Hepatocyte (in vitro differentiated cells): ENCODE measurements at regions not wholly inside any gene's neighbourhood (a gene's known extent, or its start where the extent isn't known, plus 50 kb on each side); places are given as distances from the start of the nearest gene placed in this dataset.

Experiments
- DNase-seq: peaks from one replicate; pipeline ENCODE4 v3.0.0-alpha.2; 2016; ENCODE audit warnings: low spot score
- H2AFZ ChIP-seq: fragments of 200-600 bp; sonication (generic); 2 replicates; pipeline ENCODE4 v1.6.0; 2016; ENCODE audit warnings: antibody characterized with exemption, mild to moderate bottlenecking
- H3K27ac ChIP-seq: fragments of 200-600 bp; sonication (generic); 2 replicates; pipeline ENCODE4 v1.5.1; 2016; ENCODE audit warnings: mild to moderate bottlenecking
- H3K27me3 ChIP-seq: fragments of 200-600 bp; sonication (generic); 2 replicates; pipeline ENCODE4 v1.6.1; 2016
- H3K36me3 ChIP-seq: fragments of 200-600 bp; sonication (generic); replicated peaks from 2 replicates; pipeline ENCODE4 v1.5.1; 2016; ENCODE audit warnings: low read depth; ENCODE audit not compliant: insufficient read depth
- H3K4me1 ChIP-seq: fragments of 200-600 bp; sonication (generic); 2 replicates; pipeline ENCODE4 v1.5.1; 2016; ENCODE audit warnings: mild to moderate bottlenecking, moderate library complexity; ENCODE audit not compliant: insufficient read depth
- H3K4me2 ChIP-seq: fragments of 200-600 bp; sonication (generic); 2 replicates; pipeline ENCODE4 v1.6.0; 2016
- H3K4me3 ChIP-seq: fragments of 200-600 bp; sonication (generic); 2 replicates; pipeline ENCODE4 v1.5.1; 2016; ENCODE audit warnings: mild to moderate bottlenecking
- H3K79me2 ChIP-seq: fragments of 200-600 bp; sonication (generic); 2 replicates; pipeline ENCODE4 v1.6.0; 2017; ENCODE audit warnings: mild to moderate bottlenecking
- H3K9me2 ChIP-seq: fragments of 200-600 bp; sonication (generic); replicated peaks from 2 replicates; pipeline ENCODE4 v1.6.0; 2017; ENCODE audit warnings: mild to moderate bottlenecking; ENCODE audit not compliant: insufficient read depth
- H3K9me3 ChIP-seq: fragments of 200-600 bp; sonication (generic); 2 replicates; pipeline ENCODE4 v1.5.1; 2016; ENCODE audit warnings: low read depth, mild to moderate bottlenecking
- H4K20me1 ChIP-seq: fragments of 200-600 bp; sonication (generic); 2 replicates; pipeline ENCODE4 v1.6.0; 2016; ENCODE audit warnings: mild to moderate bottlenecking; ENCODE audit not compliant: insufficient read depth, poor library complexity, severe bottlenecking
- CTCF ChIP-seq: fragments of 200-600 bp; sonication (generic); IDR thresholded peaks from 2 replicates; pipeline ENCODE4 v1.5.1; 2016; ENCODE audit warnings: antibody characterized with exemption, mild to moderate bottlenecking; ENCODE audit not compliant: poor library complexity
- EZH2 ChIP-seq: fragments of 200-600 bp; sonication (generic); IDR thresholded peaks from 2 replicates; pipeline ENCODE4 v1.6.1; 2016; ENCODE audit warnings: antibody characterized with exemption, mild to moderate bottlenecking, borderline replicate concordance
- EZH2phosphoT487 ChIP-seq: fragments of 200-600 bp; sonication (generic); IDR thresholded peaks from one replicate; pipeline ENCODE4 v1.6.1; 2018; ENCODE audit warnings: antibody characterized with exemption, mild to moderate bottlenecking, low read depth, moderate library complexity; ENCODE audit not compliant: unreplicated experiment, severe bottlenecking
- whole genome bisulfite sequencing: methylation state at CpG from one replicate; pipeline ENCODE4 v1.1.6; 2016; ENCODE audit warnings: low lambda C conversion rate; ENCODE audit errors: missing lambda C conversion rate; 5-methylcytosine and 5-hydroxymethylcytosine counted together

DNA sequence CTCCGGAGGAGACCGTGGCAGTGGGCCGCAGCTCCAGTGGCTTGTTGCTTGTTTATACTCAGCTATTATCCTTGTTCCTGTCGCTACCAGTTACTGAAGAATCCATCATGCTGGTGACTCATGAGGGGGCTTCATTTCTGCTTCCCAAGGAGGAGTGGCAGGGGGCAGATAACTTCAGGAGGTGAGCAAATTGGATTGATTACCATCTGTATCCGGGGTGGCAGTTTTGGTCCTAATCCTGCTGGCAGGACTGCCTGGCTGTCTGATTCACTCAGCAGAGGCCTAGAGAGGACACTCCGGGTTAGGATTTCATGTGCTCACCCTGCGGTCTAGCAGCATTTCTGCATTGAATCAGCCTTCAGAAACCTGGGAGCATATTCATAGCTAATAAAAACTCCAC lies 230.0 kb downstream of the ACTR3 start:
- TF ChIP-seq CTCF: no peak
- no peak for TF ChIP-seq EZH2
- no peak for TF ChIP-seq EZH2phosphoT487
- Histone ChIP-seq H3K27me3 (no peaks in the 10 kb centered on the region), H3K4me2 (no peak overlapping the region), H3K4me1 (no peaks in the 10 kb centered on the region), H2AFZ (no peak overlapping the region), H3K4me3 (no peak overlapping the region), H3K79me2 (no peaks in the 10 kb centered on the region), H3K9me2 (no peaks in the 10 kb centered on the region), H3K27ac (no peak overlapping the region), H3K36me3 (no peaks in the 10 kb centered on the region), H3K9me3 (no peaks in the 10 kb centered on the region), H4K20me1 (no peaks in the 10 kb centered on the region)
- 71% methylated on average over 7 of the region's 7 CpGs for WGBS
- no peak for DNase-seq

DNA sequence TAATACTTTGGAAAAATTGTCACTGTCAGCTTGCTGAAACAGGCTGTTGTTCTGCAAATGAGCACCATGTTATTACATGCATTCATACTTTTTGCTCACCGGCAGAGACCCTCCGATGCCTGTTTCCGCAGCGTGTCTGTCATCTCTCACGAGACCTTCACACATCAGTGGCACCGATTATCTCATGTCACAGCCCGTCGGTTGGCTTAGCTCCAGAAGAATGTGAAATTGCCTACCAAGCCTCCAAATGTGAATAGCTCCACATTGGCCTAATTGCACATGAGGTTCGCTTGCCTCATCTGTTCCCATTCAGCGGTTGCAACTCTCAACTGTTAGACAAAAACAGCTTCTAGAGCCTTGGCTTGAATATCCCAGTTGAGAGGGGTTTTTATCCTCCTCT lies 233.0 kb downstream of the ACTR3 start:
- Histone ChIP-seq H3K4me3 (no peak overlapping the region), H3K9me2 (no peaks in the 10 kb centered on the region), H4K20me1 (no peaks in the 10 kb centered on the region), H3K4me1 (no peaks in the 10 kb centered on the region), H3K27me3 (no peaks in the 10 kb centered on the region), H3K4me2 (no peak overlapping the region), H3K79me2 (no peaks in the 10 kb centered on the region), H3K27ac (no peak overlapping the region), H2AFZ (no peak overlapping the region), H3K36me3 (no peaks in the 10 kb centered on the region), H3K9me3 (no peaks in the 10 kb centered on the region)
- no peak for DNase-seq
- TF ChIP-seq EZH2 (no peak), EZH2phosphoT487 (no peak), CTCF (no peak)
- 89% methylated on average over 10 of the region's 10 CpGs for whole genome bisulfite sequencing

- no peak overlapping the region for H3K27ac ChIP-seq
- WGBS: 69% methylated on average over 3 of the region's 3 CpGs
- no peaks in the 10 kb centered on the region for H3K79me2 ChIP-seq
- no peak overlapping the region for H2AFZ ChIP-seq
- H3K4me1 ChIP-seq: no peaks in the 10 kb centered on the region
- no peak overlapping the region for H3K4me3 ChIP-seq
- no peaks in the 10 kb centered on the region for H3K36me3 ChIP-seq
- no peaks in the 10 kb centered on the region for H4K20me1 ChIP-seq
- no peaks in the 10 kb centered on the region for H3K27me3 ChIP-seq
- no peaks in the 10 kb centered on the region for H3K9me3 ChIP-seq
- no peaks in the 10 kb centered on the region for H3K9me2 ChIP-seq
- TF ChIP-seq CTCF: no peak
- no peak for TF ChIP-seq EZH2phosphoT487
- TF ChIP-seq EZH2: no peak
- DNase-seq: no peak
- no peak overlapping the region for H3K4me2 ChIP-seq
Observed at GRCh38 chr2:114123925-114124324, 234.0 kb downstream of the ACTR3 start.

GRCh38 chr2:114127372-114127771 lies 237.5 kb downstream of the ACTR3 start:
- Histone ChIP-seq H2AFZ (no peak overlapping the region), H4K20me1 (no peaks in the 10 kb centered on the region), H3K9me3 (no peaks in the 10 kb centered on the region), H3K36me3 (no peaks in the 10 kb centered on the region), H3K4me1 (no peaks in the 10 kb centered on the region), H3K27ac (no peak overlapping the region), H3K4me3 (no peak overlapping the region), H3K79me2 (no peaks in the 10 kb centered on the region), H3K9me2 (no peaks in the 10 kb centered on the region), H3K4me2 (no peak overlapping the region), H3K27me3 (no peaks in the 10 kb centered on the region)
- peak; percentile 12 for DNase-seq
- 60% methylated on average over 2 of the region's 2 CpGs for WGBS
- TF ChIP-seq CTCF: no peak
- TF ChIP-seq EZH2phosphoT487: no peak
- no peak for TF ChIP-seq EZH2
